Choroid plexus epithelial cell (primary cell): ENCODE measurements at regions not wholly inside any gene's neighbourhood (a gene's known extent, or its start where the extent isn't known, plus 50 kb on each side); places are given as distances from the start of the nearest gene placed in this dataset.

Experiments used
- DNase-seq: peaks from one replicate; pipeline ENCODE4 v3.0.0-alpha.2; 2010; ENCODE audit warnings: low read depth
- H3K4me3 ChIP-seq: 2 replicates; pipeline ENCODE4 v1.5.1; 2011; ENCODE audit warnings: low read depth, mild to moderate bottlenecking, control low read depth, low read length, moderate library complexity
- TF ChIP-seq, protein P1 (sequence below): conservative IDR thresholded peaks from 2 replicates; pipeline ENCODE4 v1.5.1; 2011; ENCODE audit warnings: low read depth, mild to moderate bottlenecking, control low read depth, inconsistent platforms, low read length, moderate library complexity

DNA sequence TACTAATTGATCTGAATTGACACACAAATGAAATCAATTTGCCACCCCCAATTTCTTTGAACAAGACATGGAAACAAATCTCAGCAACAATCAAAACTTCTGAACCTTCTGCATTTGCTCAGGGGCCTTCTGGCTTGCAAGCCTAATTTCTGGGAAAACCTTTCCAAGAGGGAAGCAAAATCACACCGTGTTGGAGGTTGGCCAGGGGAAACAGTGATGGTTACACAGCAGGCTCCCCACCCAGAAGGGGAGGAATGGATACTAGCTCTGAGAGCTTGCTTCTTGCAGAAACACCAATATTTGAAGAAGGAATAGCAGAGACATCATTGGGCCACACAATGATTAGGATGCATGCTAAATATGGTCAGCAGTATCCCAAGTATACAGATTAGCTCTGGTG lies 488.6 kb upstream of the TRPC7 start:
- TF ChIP-seq, protein P1, sequence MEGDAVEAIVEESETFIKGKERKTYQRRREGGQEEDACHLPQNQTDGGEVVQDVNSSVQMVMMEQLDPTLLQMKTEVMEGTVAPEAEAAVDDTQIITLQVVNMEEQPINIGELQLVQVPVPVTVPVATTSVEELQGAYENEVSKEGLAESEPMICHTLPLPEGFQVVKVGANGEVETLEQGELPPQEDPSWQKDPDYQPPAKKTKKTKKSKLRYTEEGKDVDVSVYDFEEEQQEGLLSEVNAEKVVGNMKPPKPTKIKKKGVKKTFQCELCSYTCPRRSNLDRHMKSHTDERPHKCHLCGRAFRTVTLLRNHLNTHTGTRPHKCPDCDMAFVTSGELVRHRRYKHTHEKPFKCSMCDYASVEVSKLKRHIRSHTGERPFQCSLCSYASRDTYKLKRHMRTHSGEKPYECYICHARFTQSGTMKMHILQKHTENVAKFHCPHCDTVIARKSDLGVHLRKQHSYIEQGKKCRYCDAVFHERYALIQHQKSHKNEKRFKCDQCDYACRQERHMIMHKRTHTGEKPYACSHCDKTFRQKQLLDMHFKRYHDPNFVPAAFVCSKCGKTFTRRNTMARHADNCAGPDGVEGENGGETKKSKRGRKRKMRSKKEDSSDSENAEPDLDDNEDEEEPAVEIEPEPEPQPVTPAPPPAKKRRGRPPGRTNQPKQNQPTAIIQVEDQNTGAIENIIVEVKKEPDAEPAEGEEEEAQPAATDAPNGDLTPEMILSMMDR, result no peak
- no peak for DNase-seq
- H3K4me3 ChIP-seq, result no peak overlapping the region

GRCh38 chr5:136840601-136841000 lies 475.3 kb upstream of the TRPC7 start:
- no peak for DNase-seq
- no peak overlapping the region for H3K4me3 ChIP-seq
- TF ChIP-seq, protein P1, result no peak

- TF ChIP-seq, protein P1, result no peak
- H3K4me3 ChIP-seq, result no peak overlapping the region
- no peak for DNase-seq
Measured at GRCh38 chr5:136836093-136836492, 470.7 kb upstream of the TRPC7 start.

GRCh38 chr5:136820848-136821247 lies 455.5 kb upstream of the TRPC7 start:
- DNase-seq, result no peak
- TF ChIP-seq, protein P1, result no peak
- H3K4me3 ChIP-seq, result no peak overlapping the region

DNA sequence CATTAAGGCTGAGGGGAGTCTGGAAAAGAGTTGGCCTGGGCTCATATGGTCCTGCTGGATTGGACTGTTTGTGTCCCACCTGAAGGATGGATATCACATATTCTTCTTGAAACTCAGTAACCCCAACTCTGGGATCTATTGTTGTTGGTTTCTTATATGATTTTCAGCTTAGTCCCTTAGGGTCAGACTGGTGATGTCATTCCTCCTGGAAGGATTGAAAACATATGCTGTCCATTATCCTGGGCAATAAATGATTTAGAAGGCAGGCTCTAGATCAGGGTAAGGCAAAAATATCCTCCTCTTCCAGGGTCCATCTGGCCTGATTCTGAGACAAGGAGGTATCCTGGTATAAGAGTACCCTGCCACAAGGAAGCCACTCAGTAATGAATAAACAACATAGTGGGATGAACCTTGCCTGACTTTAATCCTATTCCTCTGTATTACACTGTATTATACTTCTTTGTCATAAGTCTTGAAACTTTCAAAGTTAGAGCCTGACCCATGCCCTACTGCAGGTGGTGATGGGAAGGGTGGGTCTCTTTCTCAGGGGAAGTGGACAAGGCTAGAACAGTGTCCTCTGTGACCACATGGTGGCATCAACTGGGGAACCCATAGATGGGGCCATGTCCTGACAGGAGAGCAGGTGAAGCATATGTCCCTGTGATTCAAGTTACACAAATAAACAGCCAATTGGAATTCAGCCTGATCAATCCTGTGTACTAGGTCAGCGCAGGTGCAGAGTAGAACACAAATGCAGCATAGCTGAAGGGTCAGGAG lies 454.4 kb upstream of the TRPC7 start:
- H3K4me3 ChIP-seq, result no peak overlapping the region
- DNase-seq, result no peak
- TF ChIP-seq, protein P1, result no peak

- TF ChIP-seq, protein P1, result no peak
- H3K4me3 ChIP-seq, result no peak overlapping the region
- no peak for DNase-seq
Measured at GRCh38 chr5:136816327-136816726, 451.0 kb upstream of the TRPC7 start.
